ENCODE measurements at regions not wholly inside any gene's neighbourhood (a gene's known extent, or its start where the extent isn't known, plus 50 kb on each side); places are given as distances from the start of the nearest gene placed in this dataset.

DNA sequence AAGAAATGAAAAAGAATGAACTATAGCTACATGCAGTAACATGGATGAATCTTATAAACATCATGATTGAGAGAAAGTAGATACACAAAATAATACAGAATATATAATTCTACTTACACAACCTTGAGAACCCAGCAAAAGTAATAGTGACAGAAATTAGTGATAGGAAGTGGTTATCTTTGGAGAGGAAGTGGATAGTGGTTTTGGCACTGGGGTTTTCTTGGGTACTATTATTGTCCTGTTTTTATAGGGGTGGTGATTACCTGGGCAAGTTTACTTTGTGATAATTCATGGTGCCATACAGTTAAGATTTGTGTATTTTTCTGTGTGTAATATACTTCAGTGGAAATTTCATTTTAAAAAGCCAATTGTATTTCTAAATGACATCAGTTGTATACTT lies 352.7 kb downstream of the AEBP2 start:
- TF ChIP-seq, protein P1, sequence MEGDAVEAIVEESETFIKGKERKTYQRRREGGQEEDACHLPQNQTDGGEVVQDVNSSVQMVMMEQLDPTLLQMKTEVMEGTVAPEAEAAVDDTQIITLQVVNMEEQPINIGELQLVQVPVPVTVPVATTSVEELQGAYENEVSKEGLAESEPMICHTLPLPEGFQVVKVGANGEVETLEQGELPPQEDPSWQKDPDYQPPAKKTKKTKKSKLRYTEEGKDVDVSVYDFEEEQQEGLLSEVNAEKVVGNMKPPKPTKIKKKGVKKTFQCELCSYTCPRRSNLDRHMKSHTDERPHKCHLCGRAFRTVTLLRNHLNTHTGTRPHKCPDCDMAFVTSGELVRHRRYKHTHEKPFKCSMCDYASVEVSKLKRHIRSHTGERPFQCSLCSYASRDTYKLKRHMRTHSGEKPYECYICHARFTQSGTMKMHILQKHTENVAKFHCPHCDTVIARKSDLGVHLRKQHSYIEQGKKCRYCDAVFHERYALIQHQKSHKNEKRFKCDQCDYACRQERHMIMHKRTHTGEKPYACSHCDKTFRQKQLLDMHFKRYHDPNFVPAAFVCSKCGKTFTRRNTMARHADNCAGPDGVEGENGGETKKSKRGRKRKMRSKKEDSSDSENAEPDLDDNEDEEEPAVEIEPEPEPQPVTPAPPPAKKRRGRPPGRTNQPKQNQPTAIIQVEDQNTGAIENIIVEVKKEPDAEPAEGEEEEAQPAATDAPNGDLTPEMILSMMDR (IDR thresholded peaks at IDR 0.05; ENCODE audit: extremely low read depth, missing control alignments): no peak
- DNase-seq (ENCODE audit: low spot score): no peak

DNA sequence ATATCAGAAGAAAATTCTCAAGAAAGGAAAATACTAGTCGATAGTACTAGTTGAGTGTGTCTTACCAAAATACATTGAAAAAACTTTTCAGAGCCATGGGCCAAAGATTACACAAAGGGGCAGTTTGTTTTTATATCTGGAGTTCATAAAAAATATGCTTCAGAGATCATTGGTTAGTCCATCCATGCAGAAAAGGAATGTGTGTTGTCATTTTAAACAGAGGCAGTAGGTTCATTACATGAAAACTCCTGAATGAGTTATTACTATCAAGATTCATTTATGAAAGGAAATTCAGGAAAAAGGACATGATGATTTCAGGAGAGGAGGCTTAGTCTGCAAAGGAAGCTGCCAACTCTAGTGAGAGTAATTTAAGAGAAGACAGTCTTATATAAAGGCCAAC lies 354.8 kb downstream of the AEBP2 start:
- TF ChIP-seq, protein P1 (IDR thresholded peaks at IDR 0.05; ENCODE audit: extremely low read depth, missing control alignments): no peak
- no peak for DNase-seq (ENCODE audit: low spot score)

DNA sequence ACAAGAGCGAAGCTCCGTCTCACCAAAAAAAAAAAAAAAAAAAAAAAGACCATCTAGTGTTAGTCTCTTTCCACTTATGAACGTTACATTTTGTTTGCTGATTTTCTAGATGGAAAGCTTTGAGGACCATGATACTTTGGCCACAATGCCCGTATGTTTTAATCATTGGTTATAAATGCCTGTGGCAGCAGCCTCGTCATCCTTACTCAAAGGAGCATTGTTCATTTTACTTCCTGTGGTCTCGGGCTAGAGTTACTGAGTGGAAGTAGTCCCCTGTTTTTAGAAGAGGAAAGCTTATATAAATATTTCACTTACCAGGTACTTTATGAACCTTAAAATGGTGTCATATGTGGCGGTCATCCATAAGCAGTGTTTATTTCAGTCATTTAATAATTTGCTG lies 359.9 kb downstream of the AEBP2 start:
- TF ChIP-seq, protein P1 (IDR thresholded peaks at IDR 0.05; ENCODE audit: extremely low read depth, missing control alignments): no peak
- DNase-seq (ENCODE audit: low spot score): no peak

DNA sequence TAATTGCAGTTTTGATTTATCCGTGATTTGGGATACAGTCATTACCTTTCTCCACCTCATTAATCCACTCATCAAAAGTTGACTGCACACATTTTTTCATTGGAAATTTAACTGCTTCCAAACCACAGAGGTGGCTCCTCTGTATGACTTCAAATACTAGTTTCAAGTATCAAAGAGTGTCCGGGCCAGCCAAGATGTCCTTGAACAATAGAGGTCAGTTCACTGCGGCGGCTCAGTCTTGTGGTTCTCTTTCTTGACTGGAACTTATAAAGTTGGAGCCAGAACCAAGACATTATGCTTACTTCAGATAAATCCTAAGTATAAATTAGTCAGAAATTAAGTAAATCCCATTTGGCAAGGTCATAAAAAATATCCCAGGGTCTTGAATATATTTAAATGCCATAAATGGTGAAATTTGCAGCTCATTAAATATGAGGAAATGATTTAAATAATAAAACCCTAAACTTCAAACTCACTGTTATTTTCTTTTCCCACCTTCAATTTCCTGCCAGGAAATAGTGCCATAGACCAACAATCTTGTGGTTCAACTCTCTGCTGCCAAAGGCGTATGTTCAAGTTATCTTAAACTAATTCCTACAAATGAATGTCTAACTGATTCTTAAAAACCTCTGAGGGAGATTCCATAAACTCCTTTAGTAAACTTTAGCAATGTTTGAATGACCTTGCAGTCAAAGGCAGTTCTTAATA lies 360.8 kb downstream of the AEBP2 start:
- TF ChIP-seq, protein P1 (IDR thresholded peaks at IDR 0.05; ENCODE audit: extremely low read depth, missing control alignments): no peak
- no peak for DNase-seq (ENCODE audit: low spot score)

DNA sequence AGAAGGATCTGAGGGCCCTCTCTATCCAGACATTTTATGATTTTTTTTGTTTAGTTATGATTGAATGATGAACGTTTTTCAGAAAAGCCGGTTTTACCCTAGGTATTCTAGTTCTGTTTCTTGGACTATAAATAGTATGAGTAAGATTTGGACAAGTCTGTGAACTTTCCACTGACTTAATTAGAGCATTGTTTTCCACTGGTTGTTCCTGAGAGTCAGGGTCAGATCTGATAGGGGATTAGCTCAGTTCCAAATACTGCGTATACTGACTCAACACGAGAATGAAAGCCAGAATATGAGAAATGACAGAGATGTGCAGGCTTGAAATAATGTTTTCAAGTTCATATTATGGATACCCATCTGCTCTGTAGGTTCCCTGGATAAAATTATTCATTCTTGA lies 361.6 kb downstream of the AEBP2 start:
- peak; percentile 35 for DNase-seq (ENCODE audit: low spot score)
- TF ChIP-seq, protein P1 (IDR thresholded peaks at IDR 0.05; ENCODE audit: extremely low read depth, missing control alignments): no peak

DNA sequence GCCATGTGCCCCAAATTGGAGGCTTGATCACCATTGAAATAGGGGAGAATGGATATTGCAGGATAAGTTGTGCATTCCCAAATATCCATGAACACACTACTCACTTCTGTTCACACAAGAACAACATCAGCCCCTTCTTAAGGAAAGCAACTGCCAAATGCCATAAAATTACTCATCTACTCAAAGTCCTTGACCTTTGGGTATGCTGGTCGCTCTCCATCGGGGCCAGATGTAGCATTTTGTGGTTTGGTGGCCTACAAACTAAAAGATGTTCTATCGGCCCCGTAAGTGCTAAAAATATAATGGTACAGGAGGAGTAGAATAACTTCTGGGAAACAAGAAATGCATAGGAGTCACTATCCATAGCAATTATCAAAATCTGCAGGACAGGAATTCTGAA lies 362.6 kb downstream of the AEBP2 start:
- DNase-seq (ENCODE audit: low spot score): no peak
- TF ChIP-seq, protein P1 (IDR thresholded peaks at IDR 0.05; ENCODE audit: extremely low read depth, missing control alignments): no peak

DNA sequence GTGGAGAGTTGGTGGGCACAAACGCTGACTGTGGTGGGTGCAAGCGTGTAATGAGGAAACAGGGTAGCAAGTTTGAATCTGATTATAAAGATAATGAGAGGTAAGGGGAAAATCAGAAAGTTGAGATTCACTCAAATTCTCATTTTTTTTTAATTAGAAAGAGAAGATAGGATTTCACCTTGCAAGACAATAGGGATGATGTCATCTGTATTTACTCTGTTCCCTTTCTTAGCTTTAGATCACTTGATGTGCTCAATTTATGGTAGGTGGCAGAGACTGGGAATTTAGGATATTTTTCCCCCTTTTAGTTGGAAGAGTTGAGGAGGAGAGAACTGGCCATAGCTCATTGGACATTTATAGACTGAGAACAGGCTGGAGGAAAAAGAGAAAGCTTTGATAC lies 363.6 kb downstream of the AEBP2 start:
- TF ChIP-seq, protein P1 (IDR thresholded peaks at IDR 0.05; ENCODE audit: extremely low read depth, missing control alignments): no peak
- DNase-seq (ENCODE audit: low spot score): no peak
